Neural cell (in vitro differentiated cells): ENCODE measurements at regions not wholly inside any gene's neighbourhood (a gene's known extent, or its start where the extent isn't known, plus 50 kb on each side); places are given as distances from the start of the nearest gene placed in this dataset.

Source experiments
- H2AFZ ChIP-seq: fragments of 200-600, 300-800 bp; sonication (generic), shearing (Covaris generic); 2 replicates; pipeline ENCODE4 v1.6.0; 2014; ENCODE audit warnings: low read depth, mild to moderate bottlenecking, antibody characterized with exemption, low read length, moderate library complexity
- H3F3A ChIP-seq: fragments of 200-600 bp; shearing (Covaris generic); 2 replicates; pipeline ENCODE4 v1.6.1; 2016; ENCODE audit warnings: mild to moderate bottlenecking, moderate library complexity, mixed read lengths, antibody characterized with exemption, low read length; ENCODE audit not compliant: insufficient read depth, poor library complexity, severe bottlenecking
- H3K27ac ChIP-seq: fragments of 200-600, 300-800 bp; sonication (generic), shearing (Covaris generic); 2 replicates; pipeline ENCODE4 v1.5.1; 2014; ENCODE audit warnings: mild to moderate bottlenecking, low read length, moderate library complexity
- H3K27me3 ChIP-seq: fragments of 300-800, 200-600 bp; sonication (generic), shearing (Covaris generic); 2 replicates; pipeline ENCODE4 v1.6.0; 2014; ENCODE audit warnings: mild to moderate bottlenecking, low read depth, low read length, moderate library complexity; ENCODE audit not compliant: insufficient read depth
- H3K36me3 ChIP-seq: fragments of 300-800, 200-600 bp; sonication (generic), shearing (Covaris generic); 2 replicates; pipeline ENCODE4 v1.5.1; 2014; ENCODE audit warnings: mild to moderate bottlenecking, antibody characterized with exemption, low read length, moderate library complexity; ENCODE audit not compliant: insufficient read depth
- H3K4me2 ChIP-seq: fragments of 300-800, 200-600 bp; sonication (generic), shearing (Covaris generic); 2 replicates; pipeline ENCODE4 v1.6.0; 2014; ENCODE audit warnings: mild to moderate bottlenecking, low read length
- H3K4me3 ChIP-seq: fragments of 300-800, 200-600 bp; sonication (generic), shearing (Covaris generic); 2 replicates; pipeline ENCODE4 v1.5.1; 2014; ENCODE audit warnings: mild to moderate bottlenecking, low read length, moderate library complexity
- H3K79me2 ChIP-seq: fragments of 200-600 bp; shearing (Covaris generic); replicated peaks from 2 replicates; pipeline ENCODE4 v1.6.0; 2014; ENCODE audit warnings: mild to moderate bottlenecking, low read length, moderate library complexity; ENCODE audit not compliant: insufficient read depth
- H3K9ac ChIP-seq: fragments of 300-800, 200-600 bp; sonication (generic), shearing (Covaris generic); 2 replicates; pipeline ENCODE4 v1.6.1; 2016; ENCODE audit warnings: mild to moderate bottlenecking, low read length, mixed read lengths
- H3K9me2 ChIP-seq: fragments of 200-600 bp; shearing (Covaris generic); 2 replicates; pipeline ENCODE4 v1.6.1; 2016; ENCODE audit warnings: mild to moderate bottlenecking, low read length, mixed read lengths; ENCODE audit not compliant: insufficient read depth
- H3K9me3 ChIP-seq: fragments of 200-600, 300-800 bp; sonication (generic), shearing (Covaris generic); 2 replicates; pipeline ENCODE4 v1.6.1; 2016; ENCODE audit warnings: mild to moderate bottlenecking, mixed run types, low read length, moderate library complexity, mixed read lengths
- H4K20me1 ChIP-seq: fragments of 200-600 bp; shearing (Covaris generic); 2 replicates; pipeline ENCODE4 v1.6.1; 2016; ENCODE audit warnings: mild to moderate bottlenecking, mixed run types; ENCODE audit not compliant: insufficient read depth
- EP300 ChIP-seq: fragments of 450-650 bp; conservative IDR thresholded peaks from 2 replicates; pipeline ENCODE4 v1.6.1; 2014; ENCODE audit warnings: antibody characterized with exemption, mild to moderate bottlenecking, moderate library complexity; ENCODE audit not compliant: poor library complexity, severe bottlenecking
- EZH2 ChIP-seq: fragments of 200-600, 300-800 bp; shearing (Covaris generic), sonication (generic); IDR thresholded peaks from 2 replicates; pipeline ENCODE4 v1.6.1; 2014; ENCODE audit warnings: antibody characterized with exemption, low read length, borderline replicate concordance, mild to moderate bottlenecking; ENCODE audit not compliant: insufficient read depth, poor library complexity, severe bottlenecking
- MXI1 ChIP-seq: fragments of 450-650 bp; conservative IDR thresholded peaks from 2 replicates; pipeline ENCODE4 v1.6.1; 2014; ENCODE audit warnings: antibody characterized with exemption, mild to moderate bottlenecking; ENCODE audit not compliant: poor library complexity, severe bottlenecking
- POLR2AphosphoS5 ChIP-seq: IDR thresholded peaks from 2 replicates; pipeline ENCODE4 v1.6.1; 2012
- RAD21 ChIP-seq: fragments of 450-650 bp; conservative IDR thresholded peaks from 2 replicates; pipeline ENCODE4 v1.6.1; 2014; ENCODE audit warnings: antibody characterized with exemption, mild to moderate bottlenecking, moderate library complexity
- SMC3 ChIP-seq: fragments of 450-650 bp; conservative IDR thresholded peaks from 2 replicates; pipeline ENCODE4 v1.6.1; 2014; ENCODE audit warnings: antibody characterized with exemption, mild to moderate bottlenecking, moderate library complexity; ENCODE audit not compliant: poor library complexity
- TAF1 ChIP-seq: IDR thresholded peaks from 2 replicates; pipeline ENCODE4 v1.6.1; 2012; ENCODE audit warnings: low read depth
- TF ChIP-seq, protein P1 (sequence below): IDR thresholded peaks from 2 replicates; pipeline ENCODE4 v1.6.1; 2012; ENCODE audit warnings: borderline replicate concordance
- TF ChIP-seq, protein P2 (sequence below): fragments of 450-650 bp; IDR thresholded peaks from 2 replicates; pipeline ENCODE4 v1.5.1; 2014; ENCODE audit warnings: antibody characterized with exemption, mild to moderate bottlenecking, moderate library complexity; ENCODE audit not compliant: poor library complexity, severe bottlenecking

DNA sequence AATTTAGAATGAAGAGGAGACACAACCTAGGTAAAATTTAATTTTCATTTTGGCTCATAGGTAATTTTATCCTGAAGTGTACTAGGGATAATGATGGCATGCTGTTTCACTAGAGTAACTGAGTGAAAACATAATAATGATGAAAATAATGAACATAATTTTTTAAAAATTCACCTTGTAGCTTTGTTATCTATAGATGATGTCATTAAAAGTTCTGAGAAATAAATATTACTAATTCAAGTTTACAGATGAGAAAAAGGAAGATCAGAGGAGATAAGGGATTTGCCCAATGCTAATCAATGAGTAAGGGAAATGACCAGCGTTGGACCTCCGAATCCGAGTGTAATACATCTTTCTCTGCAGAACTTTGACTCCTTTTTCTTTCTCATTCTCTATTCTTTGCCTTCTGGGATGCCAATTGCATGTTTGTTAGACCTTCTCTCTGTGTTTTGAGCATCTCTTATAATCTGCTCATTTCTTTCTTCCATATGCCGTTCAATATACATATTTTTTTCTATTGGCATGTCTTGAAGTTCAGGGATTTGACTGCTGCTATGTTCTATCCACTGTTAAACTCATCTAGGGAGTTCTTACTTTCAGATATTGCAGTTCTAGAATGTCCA lies 186.5 kb downstream of the SNX19 start:
- H3K9me2 ChIP-seq = no peaks in the 10 kb centered on the region
- no peaks in the 10 kb centered on the region for H3F3A ChIP-seq
- no peaks in the 10 kb centered on the region for H3K79me2 ChIP-seq
- no peak overlapping the region for H3K4me2 ChIP-seq
- H3K36me3 ChIP-seq = no peaks in the 10 kb centered on the region
- H3K4me3 ChIP-seq = no peak overlapping the region
- TF ChIP-seq, protein P1, sequence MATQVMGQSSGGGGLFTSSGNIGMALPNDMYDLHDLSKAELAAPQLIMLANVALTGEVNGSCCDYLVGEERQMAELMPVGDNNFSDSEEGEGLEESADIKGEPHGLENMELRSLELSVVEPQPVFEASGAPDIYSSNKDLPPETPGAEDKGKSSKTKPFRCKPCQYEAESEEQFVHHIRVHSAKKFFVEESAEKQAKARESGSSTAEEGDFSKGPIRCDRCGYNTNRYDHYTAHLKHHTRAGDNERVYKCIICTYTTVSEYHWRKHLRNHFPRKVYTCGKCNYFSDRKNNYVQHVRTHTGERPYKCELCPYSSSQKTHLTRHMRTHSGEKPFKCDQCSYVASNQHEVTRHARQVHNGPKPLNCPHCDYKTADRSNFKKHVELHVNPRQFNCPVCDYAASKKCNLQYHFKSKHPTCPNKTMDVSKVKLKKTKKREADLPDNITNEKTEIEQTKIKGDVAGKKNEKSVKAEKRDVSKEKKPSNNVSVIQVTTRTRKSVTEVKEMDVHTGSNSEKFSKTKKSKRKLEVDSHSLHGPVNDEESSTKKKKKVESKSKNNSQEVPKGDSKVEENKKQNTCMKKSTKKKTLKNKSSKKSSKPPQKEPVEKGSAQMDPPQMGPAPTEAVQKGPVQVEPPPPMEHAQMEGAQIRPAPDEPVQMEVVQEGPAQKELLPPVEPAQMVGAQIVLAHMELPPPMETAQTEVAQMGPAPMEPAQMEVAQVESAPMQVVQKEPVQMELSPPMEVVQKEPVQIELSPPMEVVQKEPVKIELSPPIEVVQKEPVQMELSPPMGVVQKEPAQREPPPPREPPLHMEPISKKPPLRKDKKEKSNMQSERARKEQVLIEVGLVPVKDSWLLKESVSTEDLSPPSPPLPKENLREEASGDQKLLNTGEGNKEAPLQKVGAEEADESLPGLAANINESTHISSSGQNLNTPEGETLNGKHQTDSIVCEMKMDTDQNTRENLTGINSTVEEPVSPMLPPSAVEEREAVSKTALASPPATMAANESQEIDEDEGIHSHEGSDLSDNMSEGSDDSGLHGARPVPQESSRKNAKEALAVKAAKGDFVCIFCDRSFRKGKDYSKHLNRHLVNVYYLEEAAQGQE = no peak
- TF ChIP-seq TAF1 (no peak), RAD21 (no peak), EZH2 (no peak), MXI1 (no peak), EP300 (no peak), POLR2AphosphoS5 (no peak), SMC3 (no peak)
- TF ChIP-seq, protein P2, sequence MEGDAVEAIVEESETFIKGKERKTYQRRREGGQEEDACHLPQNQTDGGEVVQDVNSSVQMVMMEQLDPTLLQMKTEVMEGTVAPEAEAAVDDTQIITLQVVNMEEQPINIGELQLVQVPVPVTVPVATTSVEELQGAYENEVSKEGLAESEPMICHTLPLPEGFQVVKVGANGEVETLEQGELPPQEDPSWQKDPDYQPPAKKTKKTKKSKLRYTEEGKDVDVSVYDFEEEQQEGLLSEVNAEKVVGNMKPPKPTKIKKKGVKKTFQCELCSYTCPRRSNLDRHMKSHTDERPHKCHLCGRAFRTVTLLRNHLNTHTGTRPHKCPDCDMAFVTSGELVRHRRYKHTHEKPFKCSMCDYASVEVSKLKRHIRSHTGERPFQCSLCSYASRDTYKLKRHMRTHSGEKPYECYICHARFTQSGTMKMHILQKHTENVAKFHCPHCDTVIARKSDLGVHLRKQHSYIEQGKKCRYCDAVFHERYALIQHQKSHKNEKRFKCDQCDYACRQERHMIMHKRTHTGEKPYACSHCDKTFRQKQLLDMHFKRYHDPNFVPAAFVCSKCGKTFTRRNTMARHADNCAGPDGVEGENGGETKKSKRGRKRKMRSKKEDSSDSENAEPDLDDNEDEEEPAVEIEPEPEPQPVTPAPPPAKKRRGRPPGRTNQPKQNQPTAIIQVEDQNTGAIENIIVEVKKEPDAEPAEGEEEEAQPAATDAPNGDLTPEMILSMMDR = no peak
- H3K9me3 ChIP-seq = peaks cover 3% of the 10 kb centered on the region
- no peak overlapping the region for H3K27ac ChIP-seq
- no peak overlapping the region for H3K9ac ChIP-seq
- H3K27me3 ChIP-seq = no peaks in the 10 kb centered on the region
- no peak overlapping the region for H2AFZ ChIP-seq
- H4K20me1 ChIP-seq = no peaks in the 10 kb centered on the region

DNA sequence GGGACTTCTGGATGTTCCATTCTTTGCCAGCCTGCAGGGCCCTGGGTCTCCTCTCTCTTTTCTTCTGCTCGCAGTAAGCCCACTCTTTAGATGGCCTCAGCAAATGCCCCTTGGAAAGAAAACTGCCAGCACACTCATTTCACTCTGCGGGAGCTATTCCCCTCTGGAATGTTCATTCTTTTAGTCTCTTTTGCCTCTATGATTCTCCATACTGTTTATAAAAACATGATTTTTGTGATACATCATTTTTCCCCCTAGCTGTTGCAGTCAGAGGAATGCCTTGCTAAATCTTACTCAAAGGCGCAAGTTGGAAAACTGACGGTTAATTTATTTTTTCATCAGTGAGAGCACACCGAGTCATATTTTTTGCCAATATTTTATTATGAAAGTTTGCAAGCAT lies 184.9 kb downstream of the SNX19 start:
- H3K27ac ChIP-seq = no peak overlapping the region
- H4K20me1 ChIP-seq = no peaks in the 10 kb centered on the region
- no peaks in the 10 kb centered on the region for H3K27me3 ChIP-seq
- H3K9me3 ChIP-seq = peaks cover 3% of the 10 kb centered on the region
- TF ChIP-seq RAD21 = no peak
- H3K9me2 ChIP-seq = no peaks in the 10 kb centered on the region
- no peak overlapping the region for H3K4me3 ChIP-seq
- H2AFZ ChIP-seq = no peak overlapping the region
- no peaks in the 10 kb centered on the region for H3K36me3 ChIP-seq
- H3K9ac ChIP-seq = no peak overlapping the region
- no peaks in the 10 kb centered on the region for H3K79me2 ChIP-seq
- no peak overlapping the region for H3K4me2 ChIP-seq
- H3F3A ChIP-seq = no peaks in the 10 kb centered on the region

DNA sequence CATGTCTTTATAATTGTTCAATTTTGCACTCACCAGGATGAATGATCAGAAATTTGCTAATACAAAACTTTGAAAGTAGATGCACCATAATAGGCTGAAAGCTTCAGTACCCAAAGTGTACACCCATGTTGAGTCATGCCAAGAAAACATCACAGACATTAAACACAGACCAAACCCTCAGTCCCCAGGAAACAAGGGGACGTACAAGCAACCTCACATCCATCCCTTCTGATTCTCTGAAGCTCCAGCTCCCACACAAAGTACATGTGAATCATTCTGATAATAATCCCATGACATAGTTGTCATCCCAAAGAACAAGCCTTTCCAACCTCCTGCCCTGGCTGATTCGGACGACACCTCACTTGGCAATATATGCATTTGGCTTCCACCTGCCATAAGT lies 183.8 kb downstream of the SNX19 start:
- no peak overlapping the region for H3K27ac ChIP-seq
- H3K36me3 ChIP-seq = no peaks in the 10 kb centered on the region
- peaks cover 3% of the 10 kb centered on the region for H3K9me3 ChIP-seq
- TF ChIP-seq EZH2 (no peak), RAD21 (no peak), EP300 (no peak), TAF1 (no peak), SMC3 (no peak), MXI1 (no peak), POLR2AphosphoS5 (no peak)
- TF ChIP-seq, protein P2 = no peak
- TF ChIP-seq, protein P1 = no peak
- no peak overlapping the region for H3K9ac ChIP-seq
- no peak overlapping the region for H3K4me2 ChIP-seq
- no peaks in the 10 kb centered on the region for H3K27me3 ChIP-seq
- H3F3A ChIP-seq = no peaks in the 10 kb centered on the region
- H3K4me3 ChIP-seq = no peak overlapping the region
- no peak overlapping the region for H2AFZ ChIP-seq
- no peaks in the 10 kb centered on the region for H4K20me1 ChIP-seq
- no peaks in the 10 kb centered on the region for H3K79me2 ChIP-seq
- H3K9me2 ChIP-seq = no peaks in the 10 kb centered on the region
